Peyer's patch (tissue), 4 donors: ENCODE measurements at regions not wholly inside any gene's neighbourhood (a gene's known extent, or its start where the extent isn't known, plus 50 kb on each side); places are given as distances from the start of the nearest gene placed in this dataset.
"Not testable (repeated sequence)": the region's sequence is repeated elsewhere in the genome, so short reads cannot be mapped to it uniquely, and the experiment has no call there.

Experiments
- DNase-seq, 3 donors: peaks; one replicate each; pipeline ENCODE4 v3.0.0-alpha.2; 2017 to 2019
- H3K27ac ChIP-seq, 4 donors: fragments of 200-600 bp; sonication (generic); one replicate each; pipeline ENCODE4 v1.5.1; 2016 to 2019
- H3K27me3 ChIP-seq, 2 donors: fragments of 200-600 bp; sonication (generic); one replicate each; pipeline ENCODE4 v1.5.1; 2019
- H3K36me3 ChIP-seq, 3 donors: fragments of 200-600 bp; sonication (generic); one replicate each; pipeline ENCODE4 v1.5.1; 2016 to 2019
- H3K4me1 ChIP-seq, 4 donors: fragments of 200-600 bp; sonication (generic); one replicate each; pipeline ENCODE4 v1.5.1; 2016 to 2019
- H3K4me3 ChIP-seq, 4 donors: fragments of 200-600 bp; sonication (generic); 1 replicate in 3 of 4; 2 replicates in 1 of 4; pipeline ENCODE4 v1.5.1; 2016 to 2019; ENCODE audit warnings: mild to moderate bottlenecking in 1 of 4
- H3K9me3 ChIP-seq, 4 donors: fragments of 200-600 bp; sonication (generic); one replicate each; pipeline ENCODE4 v1.5.1; 2016 to 2019; ENCODE audit warnings: mild to moderate bottlenecking in 1 of 4

- peak in 1 of 3 donors; percentile 15 for DNase-seq
- H3K27me3 ChIP-seq, H3K4me3 ChIP-seq, H3K9me3 ChIP-seq, H3K36me3 ChIP-seq, H3K4me1 ChIP-seq, H3K27ac ChIP-seq: not testable (repeated sequence)
Measured at GRCh38 chr9:138207300-138208179, 330.0 kb downstream of the CACNA1B start.

GRCh38 chr9:138209071-138209644 lies 331.6 kb downstream of the CACNA1B start:
- not testable (repeated sequence) for H3K4me1 ChIP-seq, H3K4me3 ChIP-seq, H3K27ac ChIP-seq, H3K36me3 ChIP-seq, H3K27me3 ChIP-seq, H3K9me3 ChIP-seq
- DNase-seq = peak in 1 of 3 donors; percentile 3

- not testable (repeated sequence) for H3K27me3 ChIP-seq, H3K36me3 ChIP-seq, H3K4me3 ChIP-seq, H3K27ac ChIP-seq, H3K9me3 ChIP-seq, H3K4me1 ChIP-seq
- peak in 1 of 3 donors; percentile 3 for DNase-seq
Measured at GRCh38 chr9:138210388-138210986, 332.9 kb downstream of the CACNA1B start.

- not testable (repeated sequence) for H3K9me3 ChIP-seq, H3K27ac ChIP-seq, DNase-seq, H3K27me3 ChIP-seq, H3K4me3 ChIP-seq, H3K4me1 ChIP-seq, H3K36me3 ChIP-seq
Measured at GRCh38 chr9:138211070-138211469, 333.5 kb downstream of the CACNA1B start.

- H3K27ac ChIP-seq, H3K9me3 ChIP-seq, H3K27me3 ChIP-seq, H3K4me1 ChIP-seq, H3K36me3 ChIP-seq, H3K4me3 ChIP-seq: not testable (repeated sequence)
- peak in 1 of 3 donors; percentile 5 for DNase-seq
Measured at GRCh38 chr9:138211544-138212219, 334.1 kb downstream of the CACNA1B start.

- not testable (repeated sequence) for H3K27ac ChIP-seq, H3K9me3 ChIP-seq, H3K4me3 ChIP-seq, H3K4me1 ChIP-seq, H3K36me3 ChIP-seq, H3K27me3 ChIP-seq
- peak in 1 of 3 donors; percentile 3 for DNase-seq
Measured at GRCh38 chr9:138212811-138213210, 335.2 kb downstream of the CACNA1B start.

GRCh38 chr9:138213748-138214147 lies 336.2 kb downstream of the CACNA1B start:
- H3K9me3 ChIP-seq, DNase-seq, H3K27me3 ChIP-seq, H3K4me3 ChIP-seq, H3K4me1 ChIP-seq, H3K36me3 ChIP-seq, H3K27ac ChIP-seq: not testable (repeated sequence)

GRCh38 chr9:138214548-138214947 lies 337.0 kb downstream of the CACNA1B start:
- DNase-seq, H3K4me1 ChIP-seq, H3K36me3 ChIP-seq, H3K4me3 ChIP-seq, H3K9me3 ChIP-seq, H3K27ac ChIP-seq, H3K27me3 ChIP-seq: not testable (repeated sequence)

GRCh38 chr9:138215588-138215987 lies 338.0 kb downstream of the CACNA1B start:
- H3K4me3 ChIP-seq, DNase-seq, H3K4me1 ChIP-seq, H3K9me3 ChIP-seq, H3K36me3 ChIP-seq, H3K27ac ChIP-seq, H3K27me3 ChIP-seq: not testable (repeated sequence)

GRCh38 chr9:138216817-138217216 lies 339.2 kb downstream of the CACNA1B start:
- H3K27ac ChIP-seq, H3K36me3 ChIP-seq, H3K4me1 ChIP-seq, H3K9me3 ChIP-seq, H3K27me3 ChIP-seq, DNase-seq, H3K4me3 ChIP-seq: not testable (repeated sequence)

- H3K36me3 ChIP-seq, H3K27me3 ChIP-seq, H3K9me3 ChIP-seq, H3K4me3 ChIP-seq, H3K4me1 ChIP-seq, H3K27ac ChIP-seq: not testable (repeated sequence)
- DNase-seq = peak in 1 of 3 donors; percentile 1
Measured at GRCh38 chr9:138217284-138217850, 339.8 kb downstream of the CACNA1B start.

- DNase-seq = peak in 1 of 3 donors; percentile 1
- H3K4me1 ChIP-seq, H3K27me3 ChIP-seq, H3K9me3 ChIP-seq, H3K4me3 ChIP-seq, H3K36me3 ChIP-seq, H3K27ac ChIP-seq: not testable (repeated sequence)
Measured at GRCh38 chr9:138219249-138219648, 341.7 kb downstream of the CACNA1B start.

GRCh38 chr9:138221446-138222054 lies 344.0 kb downstream of the CACNA1B start:
- not testable (repeated sequence) for H3K9me3 ChIP-seq, H3K36me3 ChIP-seq, H3K27ac ChIP-seq, H3K4me3 ChIP-seq, H3K27me3 ChIP-seq, H3K4me1 ChIP-seq, DNase-seq

GRCh38 chr9:138237099-138237498 lies 359.5 kb downstream of the CACNA1B start:
- not testable (repeated sequence) for H3K27ac ChIP-seq, H3K9me3 ChIP-seq, H3K4me1 ChIP-seq, H3K4me3 ChIP-seq, H3K27me3 ChIP-seq, DNase-seq, H3K36me3 ChIP-seq
